IMR-90 (cell line): ENCODE measurements at regions not wholly inside any gene's neighbourhood (a gene's known extent, or its start where the extent isn't known, plus 50 kb on each side); places are given as distances from the start of the nearest gene placed in this dataset.

Experiments used
- ATAC-seq: fragments of 200-7000 bp; cut with Tn5 transposase; 2 replicates; pipeline ENCODE4 v1.9.1; 2020; ENCODE audit warnings: low read depth, mild to moderate bottlenecking, moderate library complexity
- BruUV-seq: library from RNA; stranded (reverse); fragments of 400-500 nt; replicated peaks from 2 replicates; lab custom pipeline; 2021; lab: Mats Ljungman, UMichigan
- CTCF ChIA-PET: fragments of 300-600 bp; formaldehyde crosslinking; extraction: SDS; loops from one replicate; lab custom pipeline; 2021; ENCODE audit warnings: antibody characterized with exemption; lab: Yijun Ruan, JAX
- POLR2A ChIA-PET: fragments of 300-600 bp; sonication (Branson Sonifier 250); formaldehyde crosslinking; loops from one replicate; lab custom pipeline; 2022; ENCODE audit warnings: antibody characterized with exemption; ENCODE audit not compliant: unreplicated experiment; lab: Charles Lee
- DNase-seq: peaks from one replicate; pipeline ENCODE4 v3.0.0; 2013
- H2AFZ ChIP-seq: replicated peaks from 2 replicates; pipeline ENCODE3; 2013; ENCODE audit warnings: low read length, mild to moderate bottlenecking; ENCODE audit not compliant: poor library complexity
- H2AK5ac ChIP-seq: 2 replicates; pipeline ENCODE4 v1.6.1; 2013; ENCODE audit warnings: low read depth, low read length, inconsistent platforms
- H2AK9ac ChIP-seq: replicated peaks from 2 replicates; pipeline ENCODE3; 2013; ENCODE audit warnings: mild to moderate bottlenecking, low read depth, low read length, moderate library complexity; ENCODE audit not compliant: poor library complexity
- H2BK120ac ChIP-seq: 2 replicates; pipeline ENCODE4 v1.6.1; 2013; ENCODE audit warnings: low read depth, low read length, inconsistent platforms
- H2BK15ac ChIP-seq: 3 replicates; pipeline ENCODE4 v1.6.1; 2013; ENCODE audit warnings: low read depth, low read length, inconsistent platforms
- H2BK20ac ChIP-seq: 2 replicates; pipeline ENCODE4 v1.6.1; 2013; ENCODE audit warnings: low read depth, mild to moderate bottlenecking, inconsistent platforms, low read length, moderate library complexity
- H2BK5ac ChIP-seq: 2 replicates; pipeline ENCODE4 v1.6.1; 2013; ENCODE audit warnings: mild to moderate bottlenecking, low read depth, low read length, inconsistent platforms; ENCODE audit not compliant: poor library complexity, severe bottlenecking
- H3K14ac ChIP-seq: replicated peaks from 2 replicates; pipeline ENCODE4 v1.6.1; 2013; ENCODE audit warnings: low read depth, low read length, inconsistent platforms
- H3K18ac ChIP-seq: 2 replicates; pipeline ENCODE4 v1.6.1; 2013; ENCODE audit warnings: low read depth, low read length, control low read depth
- H3K23ac ChIP-seq: 2 replicates; pipeline ENCODE4 v1.6.1; 2013; ENCODE audit warnings: low read depth, low read length, inconsistent platforms
- H3K27ac ChIP-seq: 2 replicates; pipeline ENCODE4 v1.5.1; 2013; ENCODE audit warnings: mild to moderate bottlenecking, control low read depth, low read length; ENCODE audit not compliant: insufficient read depth
- H3K27me3 ChIP-seq: 2 replicates; pipeline ENCODE4 v1.6.1; 2013; ENCODE audit warnings: low read length; ENCODE audit not compliant: control insufficient read depth, insufficient read depth
- H3K36me3 ChIP-seq: 2 replicates; pipeline ENCODE4 v1.6.1; 2013; ENCODE audit warnings: low read length, mixed read lengths; ENCODE audit not compliant: control insufficient read depth, insufficient read depth
- H3K4ac ChIP-seq: 2 replicates; pipeline ENCODE4 v1.6.1; 2013; ENCODE audit warnings: low read depth, low read length, inconsistent platforms
- H3K4me1 ChIP-seq: 2 replicates; pipeline ENCODE4 v1.6.1; 2013; ENCODE audit warnings: low read length, mixed read lengths; ENCODE audit not compliant: control insufficient read depth, insufficient read depth
- H3K4me2 ChIP-seq: 2 replicates; pipeline ENCODE4 v1.6.1; 2013; ENCODE audit warnings: low read depth, mild to moderate bottlenecking, control low read depth, low read length, moderate library complexity
- H3K4me3 ChIP-seq: 2 replicates; pipeline ENCODE4 v1.5.1; 2013; ENCODE audit warnings: low read depth, mild to moderate bottlenecking, control low read depth, low read length, moderate library complexity; ENCODE audit not compliant: insufficient read depth
- H3K56ac ChIP-seq: 2 replicates; pipeline ENCODE4 v1.6.1; 2013; ENCODE audit warnings: low read length, inconsistent platforms; ENCODE audit not compliant: insufficient read depth; ENCODE audit errors: extremely low read depth
- H3K79me1 ChIP-seq, 2 experiments: 2 replicates each; pipeline ENCODE4 v1.6.1; 2013; ENCODE audit warnings: low read length in 2 of 2, inconsistent platforms in 1 of 2, low read depth in 1 of 2
- H3K9ac ChIP-seq: 2 replicates; pipeline ENCODE4 v1.6.1; 2013; ENCODE audit warnings: low read depth, low read length, control low read depth
- H3K9me1 ChIP-seq: 2 replicates; pipeline ENCODE4 v1.6.1; 2013; ENCODE audit warnings: low read length, inconsistent platforms; ENCODE audit not compliant: insufficient read depth
- H3K9me3 ChIP-seq: 2 replicates; pipeline ENCODE4 v1.6.1; 2013; ENCODE audit warnings: low read length; ENCODE audit not compliant: control insufficient read depth, insufficient read depth
- H4K20me1 ChIP-seq: 2 replicates; pipeline ENCODE4 v1.6.1; 2013; ENCODE audit warnings: low read length, inconsistent platforms; ENCODE audit not compliant: insufficient read depth
- H4K5ac ChIP-seq: 2 replicates; pipeline ENCODE4 v1.6.1; 2013; ENCODE audit warnings: mild to moderate bottlenecking, low read depth, low read length, control low read depth
- H4K8ac ChIP-seq, 2 experiments: 2 replicates each; pipeline ENCODE4 v1.6.1; 2013; ENCODE audit warnings: low read depth in 2 of 2, low read length in 2 of 2, control low read depth in 1 of 2, inconsistent platforms in 1 of 2
- H4K91ac ChIP-seq: 2 replicates; pipeline ENCODE4 v1.6.1; 2013; ENCODE audit warnings: low read depth, low read length, inconsistent platforms; ENCODE audit not compliant: insufficient read depth
- BHLHE40 ChIP-seq: fragments of 150-350 bp; IDR thresholded peaks from 2 replicates; pipeline ENCODE4 v1.6.1; 2016; ENCODE audit warnings: mild to moderate bottlenecking, low read depth, low read length
- CEBPB ChIP-seq: IDR thresholded peaks from 2 replicates; pipeline ENCODE4 v1.6.1; 2012; ENCODE audit warnings: low read depth, low read length, improper control_type of control experiment
- CHD1 ChIP-seq: IDR thresholded peaks from 2 replicates; pipeline ENCODE4 v1.6.1; 2012; ENCODE audit warnings: low read depth, low read length, improper control_type of control experiment
- FOS ChIP-seq: fragments of 150-350 bp; IDR thresholded peaks from 2 replicates; pipeline ENCODE4 v1.6.1; 2016; ENCODE audit warnings: low read depth, low read length
- MAFK ChIP-seq: IDR thresholded peaks from 2 replicates; pipeline ENCODE4 v1.6.1; 2012; ENCODE audit warnings: low read depth, low read length, improper control_type of control experiment
- MAZ ChIP-seq: IDR thresholded peaks from 2 replicates; pipeline ENCODE4 v1.6.1; 2012; ENCODE audit warnings: low read depth, mild to moderate bottlenecking, low read length, improper control_type of control experiment, moderate library complexity, borderline replicate concordance
- MXI1 ChIP-seq: IDR thresholded peaks from 2 replicates; pipeline ENCODE4 v1.6.1; 2012; ENCODE audit warnings: low read depth, mild to moderate bottlenecking, low read length, moderate library complexity, borderline replicate concordance
- NFE2L2 ChIP-seq: fragments of 150-350 bp; IDR thresholded peaks from 2 replicates; pipeline ENCODE4 v1.6.1; 2016; ENCODE audit warnings: low read depth, mild to moderate bottlenecking, low read length
- POLR2A ChIP-seq: IDR thresholded peaks from 2 replicates; pipeline ENCODE4 v1.6.1; 2012; ENCODE audit warnings: mild to moderate bottlenecking, low read depth, low read length
- RAD21 ChIP-seq: IDR thresholded peaks from 2 replicates; pipeline ENCODE4 v1.6.1; 2012; ENCODE audit warnings: low read length, improper control_type of control experiment
- RCOR1 ChIP-seq: IDR thresholded peaks from 2 replicates; pipeline ENCODE4 v1.6.1; 2012; ENCODE audit warnings: mild to moderate bottlenecking, low read length, improper control_type of control experiment; ENCODE audit not compliant: insufficient replicate concordance
- RFX5 ChIP-seq: IDR thresholded peaks from 2 replicates; pipeline ENCODE4 v1.8.0; 2012; ENCODE audit warnings: low read depth, mild to moderate bottlenecking, low read length, moderate library complexity
- SMC3 ChIP-seq: fragments of 150-350 bp; IDR thresholded peaks from 2 replicates; pipeline ENCODE4 v1.6.1; 2016; ENCODE audit warnings: low read depth, mild to moderate bottlenecking, antibody characterized with exemption, low read length, moderate library complexity
- WGBS, 2 experiments: methylation state at CpG; one replicate each; pipeline versions ENCODE4 v1.1.5 to v1.1.7; 2013; ENCODE audit warnings: missing lambda C conversion rate in 2 of 2; ENCODE audit not compliant: insufficient read length in 1 of 2; ENCODE audit errors: extremely low coverage in 2 of 2; 5-methylcytosine and 5-hydroxymethylcytosine counted together
- dilution Hi-C: fragments of 300-500 bp; cut with HindIII; formaldehyde crosslinking; loops from one replicate; pipeline ENCODE4 v1.14.3; 2018; ENCODE audit warnings: low sequenced_read_pairs; ENCODE audit not compliant: unreplicated experiment
- in situ Hi-C: fragments of 300-500 bp; cut with MboI; formaldehyde crosslinking; loops from 3 replicates; pipeline ENCODE4 v1.14.3; 2019; ENCODE audit warnings: low sequenced_read_pairs, inconsistent platforms, mixed read lengths
- intact Hi-C: fragments of 100-400 bp; cut with micrococcal nuclease; formaldehyde crosslinking; loops from 2 replicates; pipeline ENCODE4 v1.10.0; 2022
- TF ChIP-seq, protein P1 (sequence below): conservative IDR thresholded peaks from 2 replicates; pipeline ENCODE4 v1.5.1; 2012; ENCODE audit warnings: mild to moderate bottlenecking, low read depth, low read length, improper control_type of control experiment
- TF ChIP-seq, protein P2 (sequence below): fragments of 150-350 bp; IDR thresholded peaks from 2 replicates; pipeline ENCODE4 v1.6.1; 2017; ENCODE audit warnings: mild to moderate bottlenecking, antibody characterized with exemption, low read length, low read depth
- TF ChIP-seq, protein P3 (sequence below): fragments of 150-350 bp; IDR thresholded peaks from 2 replicates; pipeline ENCODE4 v1.6.1; 2016; ENCODE audit warnings: low read depth, mild to moderate bottlenecking, low read length, moderate library complexity, borderline replicate concordance

- TF ChIP-seq POLR2A (no peak), MAZ (no peak), BHLHE40 (no peak), SMC3 (no peak), FOS (no peak), RFX5 (no peak), RCOR1 (no peak), RAD21 (no peak), NFE2L2 (no peak), MXI1 (no peak), CHD1 (no peak), CEBPB (no peak), MAFK (no peak)
- TF ChIP-seq, protein P1, sequence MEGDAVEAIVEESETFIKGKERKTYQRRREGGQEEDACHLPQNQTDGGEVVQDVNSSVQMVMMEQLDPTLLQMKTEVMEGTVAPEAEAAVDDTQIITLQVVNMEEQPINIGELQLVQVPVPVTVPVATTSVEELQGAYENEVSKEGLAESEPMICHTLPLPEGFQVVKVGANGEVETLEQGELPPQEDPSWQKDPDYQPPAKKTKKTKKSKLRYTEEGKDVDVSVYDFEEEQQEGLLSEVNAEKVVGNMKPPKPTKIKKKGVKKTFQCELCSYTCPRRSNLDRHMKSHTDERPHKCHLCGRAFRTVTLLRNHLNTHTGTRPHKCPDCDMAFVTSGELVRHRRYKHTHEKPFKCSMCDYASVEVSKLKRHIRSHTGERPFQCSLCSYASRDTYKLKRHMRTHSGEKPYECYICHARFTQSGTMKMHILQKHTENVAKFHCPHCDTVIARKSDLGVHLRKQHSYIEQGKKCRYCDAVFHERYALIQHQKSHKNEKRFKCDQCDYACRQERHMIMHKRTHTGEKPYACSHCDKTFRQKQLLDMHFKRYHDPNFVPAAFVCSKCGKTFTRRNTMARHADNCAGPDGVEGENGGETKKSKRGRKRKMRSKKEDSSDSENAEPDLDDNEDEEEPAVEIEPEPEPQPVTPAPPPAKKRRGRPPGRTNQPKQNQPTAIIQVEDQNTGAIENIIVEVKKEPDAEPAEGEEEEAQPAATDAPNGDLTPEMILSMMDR: no peak
- TF ChIP-seq, protein P2, sequence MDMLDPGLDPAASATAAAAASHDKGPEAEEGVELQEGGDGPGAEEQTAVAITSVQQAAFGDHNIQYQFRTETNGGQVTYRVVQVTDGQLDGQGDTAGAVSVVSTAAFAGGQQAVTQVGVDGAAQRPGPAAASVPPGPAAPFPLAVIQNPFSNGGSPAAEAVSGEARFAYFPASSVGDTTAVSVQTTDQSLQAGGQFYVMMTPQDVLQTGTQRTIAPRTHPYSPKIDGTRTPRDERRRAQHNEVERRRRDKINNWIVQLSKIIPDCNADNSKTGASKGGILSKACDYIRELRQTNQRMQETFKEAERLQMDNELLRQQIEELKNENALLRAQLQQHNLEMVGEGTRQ: no peak
- TF ChIP-seq, protein P3, sequence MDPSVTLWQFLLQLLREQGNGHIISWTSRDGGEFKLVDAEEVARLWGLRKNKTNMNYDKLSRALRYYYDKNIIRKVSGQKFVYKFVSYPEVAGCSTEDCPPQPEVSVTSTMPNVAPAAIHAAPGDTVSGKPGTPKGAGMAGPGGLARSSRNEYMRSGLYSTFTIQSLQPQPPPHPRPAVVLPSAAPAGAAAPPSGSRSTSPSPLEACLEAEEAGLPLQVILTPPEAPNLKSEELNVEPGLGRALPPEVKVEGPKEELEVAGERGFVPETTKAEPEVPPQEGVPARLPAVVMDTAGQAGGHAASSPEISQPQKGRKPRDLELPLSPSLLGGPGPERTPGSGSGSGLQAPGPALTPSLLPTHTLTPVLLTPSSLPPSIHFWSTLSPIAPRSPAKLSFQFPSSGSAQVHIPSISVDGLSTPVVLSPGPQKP: no peak
- H4K20me1 ChIP-seq: no peaks in the 10 kb centered on the region
- no peak overlapping the region for H3K4me3 ChIP-seq
- peak overlapping the region; percentile 81 for H3K18ac ChIP-seq
- no peak overlapping the region for H2AK9ac ChIP-seq
- ATAC-seq (peak; percentile 15; the same call in 1 of the 2 replicates), DNase-seq (peak; percentile 34)
- H2BK20ac ChIP-seq: peak overlapping the region; percentile 71
- H3K9me1 ChIP-seq: no peaks in the 10 kb centered on the region
- intact Hi-C loops (no loop called here), in situ Hi-C loops (no loop called here), dilution Hi-C loops (no loop called here)
- POLR2A ChIA-PET: no interaction called here
- peak overlapping the region; percentile 21 for H3K4ac ChIP-seq
- no peak overlapping the region for H3K4me2 ChIP-seq
- CTCF ChIA-PET: interaction anchor here (0.7 kb wide), 1 partner anchor 62 kb away, joined by 7 read pairs; no protein-coding TSS in a partner anchor
- H2AK5ac ChIP-seq: peak overlapping the region; percentile 5; the same call in 1 of the 2 replicates
- WGBS, 2 experiments: no CpG with 5 or more reads among the region's 3 CpGs
- H3K27ac ChIP-seq: peak overlapping the region; percentile 39; the same call in 1 of the 2 replicates
- H3K4me1 ChIP-seq: peaks cover 4% of the 10 kb centered on the region; the same call in 1 of the 2 replicates
- no peaks in the 10 kb centered on the region for H3K9me3 ChIP-seq
- H2BK5ac ChIP-seq: peak overlapping the region; percentile 43
- BruUV-seq: no TSS peak
- peak overlapping the region; percentile 62 for H2BK120ac ChIP-seq
- H3K36me3 ChIP-seq: no peaks in the 10 kb centered on the region
- H2BK15ac ChIP-seq: peak overlapping the region; percentile 40; the same call in 1 of the 3 replicates
- no peaks in the 10 kb centered on the region for H3K27me3 ChIP-seq
- no peaks in the 10 kb centered on the region for H3K79me1 ChIP-seq
- peak overlapping the region; percentile 1; the same call in 1 of the 2 replicates for H4K5ac ChIP-seq
- no peak overlapping the region for H3K23ac ChIP-seq
- H3K9ac ChIP-seq: no peak overlapping the region
- H2AFZ ChIP-seq: no peak overlapping the region
- H4K8ac ChIP-seq: peak overlapping the region in 1 of 2 experiments; percentile 70; a peak in 1 of 4 replicates
- peak overlapping the region; percentile 14; the same call in 1 of the 2 replicates for H4K91ac ChIP-seq
- 0 out of 2 replicates have a peak overlapping the region, but pooled peaks have one; percentile 27 for H3K14ac ChIP-seq
- peak overlapping the region; percentile 26; the same call in 1 of the 2 replicates for H3K56ac ChIP-seq
These were observed 573.5 kb downstream of the CD109 start for GRCh38 chr6:74269600-74269858.
